BLaER1 treated with 17β-estradiol and CSF1 and Interleukin-3, amounts not matched to agents 10 nM and 100 nM (cell line): ENCODE measurements at regions not wholly inside any gene's neighbourhood (a gene's known extent, or its start where the extent isn't known, plus 50 kb on each side); places are given as distances from the start of the nearest gene placed in this dataset.

Experiments used
- H3K27ac ChIP-seq, 11 experiments: shearing (Covaris generic); formaldehyde crosslinking; 2 replicates each; pipeline ENCODE4 v1.8.1; 2022
- H3K27me3 ChIP-seq, 11 experiments: shearing (Covaris generic); formaldehyde crosslinking; 2 replicates each; pipeline ENCODE4 v1.8.1; 2022
- H3K36me3 ChIP-seq, 11 experiments: shearing (Covaris generic); formaldehyde crosslinking; 2 replicates each; pipeline ENCODE4 v1.8.1; 2022
- H3K4me1 ChIP-seq, 10 experiments: shearing (Covaris generic); formaldehyde crosslinking; 2 replicates each; pipeline ENCODE4 v1.8.1; 2022
- H3K4me2 ChIP-seq, 11 experiments: shearing (Covaris generic); formaldehyde crosslinking; 2 replicates each; pipeline ENCODE4 v1.8.1; 2022
- H3K4me3 ChIP-seq, 10 experiments: shearing (Covaris generic); formaldehyde crosslinking; 2 replicates each; pipeline ENCODE4 v1.8.1; 2022
- H3K9ac ChIP-seq, 11 experiments: shearing (Covaris generic); formaldehyde crosslinking; 2 replicates each; pipeline ENCODE4 v1.8.1; 2022
- H3K9me3 ChIP-seq, 11 experiments: shearing (Covaris generic); formaldehyde crosslinking; replicated peaks in 1 of 11; 2 replicates each; pipeline ENCODE4 v1.8.1; 2022
- H4K20me1 ChIP-seq, 11 experiments: shearing (Covaris generic); formaldehyde crosslinking; 2 replicates each; pipeline ENCODE4 v1.8.1; 2022
- Cebpa-rat ChIP-seq, 11 experiments: shearing (Covaris generic); IDR thresholded peaks; 2 replicates each; pipeline ENCODE4 v1.8.1; 2022

DNA sequence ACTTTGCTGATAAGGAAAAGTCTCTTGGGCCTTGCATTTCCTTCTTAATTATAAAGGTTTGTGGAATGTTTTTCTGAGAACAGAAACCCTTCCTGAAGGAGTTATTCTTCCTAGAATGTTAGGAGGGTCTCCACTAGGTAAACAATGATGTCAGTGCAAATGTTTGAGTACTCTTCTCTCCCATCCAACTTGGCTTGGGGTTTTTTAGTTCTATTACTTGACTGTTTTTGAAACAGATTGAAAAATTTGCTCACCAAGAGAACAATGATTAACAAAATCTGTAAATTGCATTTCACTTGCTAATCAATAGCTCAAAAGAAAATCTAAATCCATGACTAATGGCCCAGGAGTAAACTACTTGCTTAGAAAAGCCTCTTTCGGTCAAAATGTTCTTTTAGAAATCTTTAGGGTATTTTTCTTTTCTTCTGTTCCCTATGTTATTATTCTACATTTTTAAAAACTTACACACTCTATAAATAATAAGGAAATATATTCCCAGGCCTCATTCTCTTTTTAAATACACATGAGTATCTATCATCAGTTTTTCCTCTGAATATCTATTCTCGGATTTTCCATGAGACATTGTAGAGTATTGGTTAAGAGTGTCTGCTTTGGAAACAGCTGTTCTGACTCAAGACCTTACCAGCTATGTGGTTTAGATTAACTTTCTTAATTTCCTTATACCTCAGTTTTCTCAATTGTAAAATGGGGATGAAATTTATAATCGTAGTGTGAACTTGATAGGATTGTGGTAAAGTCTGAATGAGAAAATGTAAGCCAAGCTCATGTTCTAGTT is 234.2 kb upstream of the CITED2 start:
- H4K20me1 ChIP-seq, result no peaks in the 10 kb centered on the region
- peaks cover 0 to 7% (median 0%) of the 10 kb centered on the region in 11 experiments; a peak in 2 of 22 replicates for H3K9me3 ChIP-seq
- no peak overlapping the region for H3K9ac ChIP-seq
- H3K4me2 ChIP-seq, result no peak overlapping the region
- no peak overlapping the region for H3K27ac ChIP-seq
- H3K27me3 ChIP-seq, result no peaks in the 10 kb centered on the region
- no peak for TF ChIP-seq Cebpa-rat (IDR thresholded peaks at IDR 0.05)
- H3K4me3 ChIP-seq, result no peak overlapping the region
- H3K36me3 ChIP-seq, result no peaks in the 10 kb centered on the region
- peaks cover 0 to 11% (median 0%) of the 10 kb centered on the region in 10 experiments; a peak in 5 of 20 replicates for H3K4me1 ChIP-seq

DNA sequence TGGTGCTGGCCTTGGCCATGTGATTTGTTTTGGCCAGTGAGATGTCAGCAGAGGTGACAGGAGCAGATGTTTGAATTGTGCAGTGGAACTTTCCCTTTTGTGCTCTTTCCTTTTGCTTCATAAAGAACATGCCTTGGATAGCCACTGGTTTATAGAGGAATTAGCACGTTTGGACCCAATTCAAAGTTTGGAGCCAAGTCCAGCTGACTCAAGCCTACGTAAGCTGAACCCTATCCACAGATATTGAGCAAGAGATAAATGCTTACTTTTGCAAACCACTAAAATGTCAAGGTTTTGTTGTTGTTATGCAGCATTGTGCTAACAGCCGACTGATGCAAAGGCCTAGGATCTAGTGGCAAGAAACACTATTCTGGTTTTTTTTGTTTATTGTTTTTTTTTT is 230.9 kb upstream of the CITED2 start:
- no peak for TF ChIP-seq Cebpa-rat (IDR thresholded peaks at IDR 0.05)

DNA sequence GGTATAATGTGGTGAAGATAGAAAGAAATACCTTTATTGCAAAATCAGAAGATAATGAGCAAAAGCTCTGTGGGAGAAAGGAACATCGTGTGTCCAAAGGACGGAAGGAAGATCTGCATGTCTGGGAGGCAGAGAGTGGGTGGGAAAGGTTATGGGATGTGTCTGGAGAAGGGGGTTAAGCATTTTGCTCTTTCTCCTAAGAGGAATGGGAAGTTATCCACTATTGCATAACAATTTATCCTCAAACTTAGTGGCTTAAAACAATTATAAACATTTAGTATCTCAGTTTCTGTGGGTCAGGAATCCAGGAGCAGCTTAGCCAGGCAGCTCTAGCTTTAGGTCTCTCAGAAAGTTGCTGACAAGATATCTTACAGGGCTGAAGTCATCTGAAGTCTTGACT is 229.1 kb upstream of the CITED2 start:
- Histone ChIP-seq H3K4me1 (no peaks in the 10 kb centered on the region), H3K9me3 (peaks cover 0 to 7% (median 0%) of the 10 kb centered on the region in 11 experiments; a peak in 1 of 22 replicates), H3K27me3 (no peaks in the 10 kb centered on the region), H3K36me3 (no peaks in the 10 kb centered on the region), H3K27ac (no peak overlapping the region), H3K4me3 (no peak overlapping the region), H3K9ac (no peak overlapping the region), H4K20me1 (no peaks in the 10 kb centered on the region), H3K4me2 (no peak overlapping the region)
- TF ChIP-seq Cebpa-rat (IDR thresholded peaks at IDR 0.05), result peak in 2 of 11 experiments; percentile 23 to 58; a peak in 2 of 22 replicates

More for the DNA sequence above, 230.9 kb upstream of the CITED2 start:
- Histone ChIP-seq H3K9ac (no peak overlapping the region), H3K27ac (no peak overlapping the region), H3K36me3 (no peaks in the 10 kb centered on the region), H4K20me1 (no peaks in the 10 kb centered on the region), H3K4me1 (no peaks in the 10 kb centered on the region), H3K9me3 (peaks cover 0 to 7% (median 0%) of the 10 kb centered on the region in 11 experiments; a peak in 1 of 22 replicates), H3K4me3 (no peak overlapping the region), H3K4me2 (no peak overlapping the region), H3K27me3 (no peaks in the 10 kb centered on the region)

DNA sequence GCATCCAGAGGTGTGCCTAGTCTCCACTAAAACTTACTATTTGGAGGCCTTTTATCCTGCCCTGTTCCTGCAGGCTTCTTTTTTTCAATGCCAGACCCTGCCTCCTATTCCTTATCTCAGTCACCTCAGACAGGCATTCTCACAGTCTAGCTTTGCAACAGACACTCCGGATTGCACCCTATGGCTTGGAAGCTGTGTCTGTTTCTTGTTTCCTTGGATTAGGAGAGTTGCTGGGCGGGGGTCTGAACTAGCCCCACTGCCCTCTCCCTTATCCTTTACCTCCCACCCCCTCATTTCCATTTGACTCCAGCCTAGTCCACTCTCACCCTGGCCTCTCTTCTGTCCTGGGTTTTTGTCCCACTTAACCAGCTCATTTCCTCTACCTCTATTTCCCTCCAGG is 228.1 kb upstream of the CITED2 start:
- Histone ChIP-seq H3K4me1 (no peaks in the 10 kb centered on the region), H4K20me1 (no peaks in the 10 kb centered on the region), H3K27ac (no peak overlapping the region), H3K27me3 (no peaks in the 10 kb centered on the region), H3K9me3 (peaks cover 0 to 7% (median 0%) of the 10 kb centered on the region in 11 experiments; a peak in 1 of 22 replicates), H3K9ac (no peak overlapping the region), H3K4me2 (no peak overlapping the region), H3K36me3 (no peaks in the 10 kb centered on the region), H3K4me3 (no peak overlapping the region)
- TF ChIP-seq Cebpa-rat (IDR thresholded peaks at IDR 0.05), result no peak

DNA sequence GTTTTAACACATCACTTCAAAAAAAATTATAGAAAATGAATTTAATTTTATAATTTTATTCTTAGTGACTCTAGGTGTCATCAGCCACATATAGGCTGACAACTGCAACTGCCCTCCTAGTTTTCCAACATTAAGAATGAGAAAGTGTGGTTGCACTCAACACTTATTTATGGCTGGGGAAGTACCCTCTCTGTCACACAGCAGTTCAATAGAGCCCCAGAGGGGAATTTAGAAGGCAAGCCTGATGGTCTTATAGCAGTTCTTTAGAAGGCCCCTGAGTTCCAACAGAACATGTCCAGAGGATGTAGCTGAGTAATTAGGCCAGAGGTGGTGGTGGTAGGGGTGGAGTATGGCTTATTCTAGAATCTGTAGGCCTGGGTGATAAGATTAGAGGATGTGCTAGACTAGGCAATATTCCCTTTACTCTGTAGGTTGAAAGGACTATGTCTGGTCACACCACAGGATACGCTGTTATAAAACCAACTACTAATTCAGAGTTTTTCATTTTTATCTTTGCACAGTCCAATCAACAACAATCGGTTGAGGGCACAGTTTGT is 226.5 kb upstream of the CITED2 start:
- Histone ChIP-seq H3K36me3 (no peaks in the 10 kb centered on the region), H3K4me3 (no peak overlapping the region), H3K27me3 (no peaks in the 10 kb centered on the region), H4K20me1 (no peaks in the 10 kb centered on the region), H3K27ac (no peak overlapping the region), H3K4me2 (no peak overlapping the region), H3K9ac (no peak overlapping the region), H3K9me3 (peaks cover 0 to 7% (median 0%) of the 10 kb centered on the region in 11 experiments; a peak in 1 of 22 replicates), H3K4me1 (no peaks in the 10 kb centered on the region)
- no peak for TF ChIP-seq Cebpa-rat (IDR thresholded peaks at IDR 0.05)

DNA sequence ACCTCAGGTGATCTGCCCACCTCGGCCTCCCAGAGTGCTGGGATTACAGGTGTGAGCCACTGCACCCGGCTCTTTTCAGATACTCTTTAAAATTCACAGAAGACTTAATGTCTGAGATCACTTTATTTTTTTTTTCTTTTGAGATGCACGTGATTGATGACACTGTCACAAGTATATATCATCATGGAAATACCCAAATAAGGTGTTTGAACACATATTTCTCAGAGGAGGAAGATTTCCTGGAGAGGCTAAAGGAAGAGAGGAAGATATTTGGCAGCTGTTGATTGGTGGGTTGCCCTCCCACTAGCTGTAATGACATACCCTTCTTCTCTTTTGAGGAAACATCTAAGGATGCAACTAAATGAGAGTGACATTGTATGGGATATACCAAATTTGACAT is 225.9 kb upstream of the CITED2 start:
- no peak overlapping the region for H3K4me3 ChIP-seq
- peaks cover 0 to 4% (median 0%) of the 10 kb centered on the region in 11 experiments; a peak in 1 of 22 replicates for H3K9me3 ChIP-seq
- H3K4me1 ChIP-seq, result no peaks in the 10 kb centered on the region
- TF ChIP-seq Cebpa-rat (IDR thresholded peaks at IDR 0.05), result no peak
- H3K27ac ChIP-seq, result no peak overlapping the region
- no peaks in the 10 kb centered on the region for H3K36me3 ChIP-seq
- H3K27me3 ChIP-seq, result no peaks in the 10 kb centered on the region
- H3K4me2 ChIP-seq, result no peak overlapping the region
- no peaks in the 10 kb centered on the region for H4K20me1 ChIP-seq
- H3K9ac ChIP-seq, result no peak overlapping the region

DNA sequence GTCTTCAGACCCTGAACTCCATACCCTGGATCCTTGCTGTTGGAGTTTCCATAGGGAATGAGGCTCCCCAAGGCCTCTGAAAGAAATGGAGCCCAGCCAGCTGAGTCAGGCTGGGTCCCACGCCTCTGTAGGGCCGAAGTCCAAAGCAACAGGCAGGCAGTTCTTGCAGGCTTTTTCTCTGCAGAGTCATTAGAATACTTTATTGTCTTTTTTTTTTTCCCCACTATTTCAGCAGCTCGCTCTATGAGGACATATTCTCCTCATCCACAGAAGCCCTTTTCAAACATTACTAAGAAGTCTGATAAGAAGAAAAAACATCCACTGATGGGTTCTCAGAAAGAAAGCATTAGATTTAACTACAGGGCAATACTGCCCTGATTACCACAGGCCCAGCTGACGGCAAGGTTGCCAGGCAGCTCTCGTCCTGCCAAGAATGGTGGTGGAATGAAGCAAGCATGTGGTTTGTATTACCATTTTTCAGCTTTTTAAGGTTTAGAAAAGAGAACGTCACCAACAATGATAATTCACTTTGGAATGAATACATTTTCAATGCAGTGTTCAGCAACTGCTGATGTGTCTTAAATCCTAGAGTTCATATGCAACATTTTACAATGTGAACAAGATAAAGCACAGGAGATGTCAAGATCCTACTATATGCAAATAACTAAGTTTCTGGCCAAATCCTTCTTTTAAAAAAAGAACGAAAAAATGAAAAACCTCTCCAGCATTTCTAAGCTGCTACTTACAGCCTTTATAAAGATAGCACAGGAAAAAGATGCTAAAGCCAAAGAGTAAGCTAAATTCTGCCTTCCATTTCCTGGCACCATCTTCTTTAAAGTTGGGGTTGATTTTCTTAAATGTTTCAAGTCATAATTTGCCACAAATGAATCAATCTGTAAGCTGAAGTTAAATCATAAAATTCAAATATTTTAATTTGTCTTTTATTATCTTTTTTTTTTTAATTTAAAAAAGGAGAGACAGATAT is 223.6 kb upstream of the CITED2 start:
- Histone ChIP-seq H3K4me2 (no peak overlapping the region), H3K9ac (no peak overlapping the region), H3K36me3 (no peaks in the 10 kb centered on the region), H3K4me3 (no peak overlapping the region), H3K27ac (no peak overlapping the region), H3K4me1 (no peaks in the 10 kb centered on the region), H4K20me1 (no peaks in the 10 kb centered on the region), H3K9me3 (no peaks in the 10 kb centered on the region), H3K27me3 (no peaks in the 10 kb centered on the region)
- TF ChIP-seq Cebpa-rat (IDR thresholded peaks at IDR 0.05), result no peak

DNA sequence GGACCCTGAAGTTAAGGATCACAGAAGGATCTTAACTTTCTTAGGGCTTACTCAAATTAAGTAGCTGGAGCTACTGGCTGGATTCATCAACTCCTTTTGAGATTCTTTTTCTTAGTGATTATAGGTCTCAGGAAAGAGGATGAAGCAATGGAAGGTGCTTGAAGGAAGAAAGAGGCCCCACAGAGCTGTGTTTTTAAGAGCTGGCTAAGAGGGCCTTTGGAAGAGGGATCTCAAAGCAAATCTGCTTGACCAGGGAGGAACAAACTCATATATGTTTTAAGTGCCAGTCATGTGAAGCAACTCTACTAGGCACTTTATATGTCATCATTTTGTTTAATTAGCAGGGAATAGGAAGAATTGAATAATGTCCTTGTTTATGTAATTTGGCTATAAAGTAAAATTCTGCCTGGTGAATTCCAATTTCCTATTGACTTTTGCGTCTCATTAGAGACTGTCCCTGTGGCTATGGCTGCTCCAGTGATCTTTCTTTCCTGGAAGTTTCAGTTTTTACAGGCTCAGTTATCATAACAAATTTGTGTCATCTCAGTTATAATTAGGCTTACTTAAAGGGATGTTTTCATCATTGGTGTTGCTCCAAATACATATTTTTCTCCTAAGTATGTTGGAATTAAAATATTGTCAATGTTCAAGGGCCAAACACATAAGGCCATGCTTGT is 222.8 kb upstream of the CITED2 start:
- Histone ChIP-seq H3K27ac (no peak overlapping the region), H3K4me2 (no peak overlapping the region), H3K27me3 (no peaks in the 10 kb centered on the region), H3K4me3 (no peak overlapping the region), H4K20me1 (no peaks in the 10 kb centered on the region), H3K9me3 (no peaks in the 10 kb centered on the region), H3K9ac (no peak overlapping the region), H3K36me3 (no peaks in the 10 kb centered on the region), H3K4me1 (peaks cover 0 to 3% (median 0%) of the 10 kb centered on the region in 10 experiments; a peak in 5 of 20 replicates)
- TF ChIP-seq Cebpa-rat (IDR thresholded peaks at IDR 0.05), result no peak
